ENCODE measurements at regions not wholly inside any gene's neighbourhood (a gene's known extent, or its start where the extent isn't known, plus 50 kb on each side); places are given as distances from the start of the nearest gene placed in this dataset.

GRCh38 chr9:113770396-113770795, 105.7 kb upstream of the ZNF618 start:
- Histone ChIP-seq H3K9me2 (replicated peaks; ENCODE audit: insufficient read depth, low read length) (no peaks in the 10 kb centered on the region), H3K27ac (ENCODE audit: low read depth, low read length) (no peak overlapping the region), H3K4me3 (ENCODE audit: insufficient read depth, low read length, poor library complexity, severe bottlenecking) (no peak overlapping the region), H3K9me3 (ENCODE audit: insufficient read depth, low read length) (no peaks in the 10 kb centered on the region), H3K27me3 (ENCODE audit: low read length) (no peaks in the 10 kb centered on the region), H3K4me2 (ENCODE audit: low read depth, low read length, poor library complexity, severe bottlenecking) (no peak overlapping the region), H3K36me3 (ENCODE audit: low read length) (no peaks in the 10 kb centered on the region), H3K9ac (ENCODE audit: low read length) (no peak overlapping the region), H3K79me2 (ENCODE audit: insufficient read depth, low read length) (no peaks in the 10 kb centered on the region), H2AFZ (ENCODE audit: low read depth, low read length, severe bottlenecking) (no peak overlapping the region), H4K20me1 (ENCODE audit: low read depth, low read length) (no peaks in the 10 kb centered on the region), H3F3A (ENCODE audit: insufficient read depth) (no peaks in the 10 kb centered on the region)
- no peak for TF ChIP-seq CTCF (IDR thresholded peaks at IDR 0.05; ENCODE audit: insufficient read depth, low read length, poor library complexity, severe bottlenecking)
- no peak for TF ChIP-seq EZH2phosphoT487 (conservative IDR thresholded peaks at IDR 0.05; ENCODE audit: low read length)

- H3K9me3 ChIP-seq (ENCODE audit: insufficient read depth, low read length), result no peaks in the 10 kb centered on the region
- no peak overlapping the region for H3K9ac ChIP-seq (ENCODE audit: low read length)
- H3K4me2 ChIP-seq (ENCODE audit: low read depth, low read length, poor library complexity, severe bottlenecking), result no peak overlapping the region
- no peak overlapping the region for H3K4me3 ChIP-seq (ENCODE audit: insufficient read depth, low read length, poor library complexity, severe bottlenecking)
- H2AFZ ChIP-seq (ENCODE audit: low read depth, low read length, severe bottlenecking), result no peak overlapping the region
- TF ChIP-seq CTCF (IDR thresholded peaks at IDR 0.05; ENCODE audit: insufficient read depth, low read length, poor library complexity, severe bottlenecking) (no peak), EZH2phosphoT487 (conservative IDR thresholded peaks at IDR 0.05; ENCODE audit: low read length) (no peak)
- H3K27ac ChIP-seq (ENCODE audit: low read depth, low read length), result no peak overlapping the region
- H3K27me3 ChIP-seq (ENCODE audit: low read length), result no peaks in the 10 kb centered on the region
- no peaks in the 10 kb centered on the region for H4K20me1 ChIP-seq (ENCODE audit: low read depth, low read length)
- H3K36me3 ChIP-seq (ENCODE audit: low read length), result no peaks in the 10 kb centered on the region
- H3K79me2 ChIP-seq (ENCODE audit: insufficient read depth, low read length), result no peaks in the 10 kb centered on the region
- no peaks in the 10 kb centered on the region for H3K9me2 ChIP-seq (replicated peaks; ENCODE audit: insufficient read depth, low read length)
- H3F3A ChIP-seq (ENCODE audit: insufficient read depth), result no peaks in the 10 kb centered on the region
These were observed 104.9 kb upstream of the ZNF618 start for GRCh38 chr9:113771199-113771598.

- H3K9me2 ChIP-seq (replicated peaks; ENCODE audit: insufficient read depth, low read length), result no peaks in the 10 kb centered on the region
- H3K36me3 ChIP-seq (ENCODE audit: low read length), result no peaks in the 10 kb centered on the region
- H4K20me1 ChIP-seq (ENCODE audit: low read depth, low read length), result no peaks in the 10 kb centered on the region
- H3K9ac ChIP-seq (ENCODE audit: low read length), result no peak overlapping the region
- no peak for TF ChIP-seq EZH2phosphoT487 (conservative IDR thresholded peaks at IDR 0.05; ENCODE audit: low read length)
- no peak for TF ChIP-seq CTCF (IDR thresholded peaks at IDR 0.05; ENCODE audit: insufficient read depth, low read length, poor library complexity, severe bottlenecking)
- no peak overlapping the region for H2AFZ ChIP-seq (ENCODE audit: low read depth, low read length, severe bottlenecking)
- H3K9me3 ChIP-seq (ENCODE audit: insufficient read depth, low read length), result no peaks in the 10 kb centered on the region
- no peaks in the 10 kb centered on the region for H3K79me2 ChIP-seq (ENCODE audit: insufficient read depth, low read length)
- H3K4me3 ChIP-seq (ENCODE audit: insufficient read depth, low read length, poor library complexity, severe bottlenecking), result no peak overlapping the region
- no peaks in the 10 kb centered on the region for H3F3A ChIP-seq (ENCODE audit: insufficient read depth)
- H3K27me3 ChIP-seq (ENCODE audit: low read length), result no peaks in the 10 kb centered on the region
- H3K27ac ChIP-seq (ENCODE audit: low read depth, low read length), result no peak overlapping the region
- H3K4me2 ChIP-seq (ENCODE audit: low read depth, low read length, poor library complexity, severe bottlenecking), result no peak overlapping the region
These were observed 103.8 kb upstream of the ZNF618 start for GRCh38 chr9:113772121-113772810.
